ENCODE measurements at regions not wholly inside any gene's neighbourhood (a gene's known extent, or its start where the extent isn't known, plus 50 kb on each side); places are given as distances from the start of the nearest gene placed in this dataset.
A peak's percentile ranks its signal among the peaks of the same experiment; 100 is the strongest.

- Histone ChIP-seq H3K4me1 (ENCODE audit: low read length) (0 out of 2 replicates have a peak, but pooled peaks cover 8% of the 10 kb centered on the region), H4K20me1 (ENCODE audit: insufficient read depth, low read length) (no peaks in the 10 kb centered on the region), H3K79me2 (ENCODE audit: low read length) (no peaks in the 10 kb centered on the region), H3K4me2 (ENCODE audit: low read depth, low read length) (0 out of 2 replicates have a peak overlapping the region, but pooled peaks have one; percentile 27), H3K9me2 (replicated peaks; ENCODE audit: insufficient read depth, low read length) (no peaks in the 10 kb centered on the region), H3F3A (ENCODE audit: insufficient read depth, low read length) (no peaks in the 10 kb centered on the region), H3K27me3 (replicated peaks; ENCODE audit: insufficient read depth, low read length) (no peaks in the 10 kb centered on the region), H3K4me3 (ENCODE audit: low read length) (no peak overlapping the region), H3K27ac (ENCODE audit: low read length) (no peak overlapping the region), H3K9ac (ENCODE audit: low read length) (no peak overlapping the region), H2AFZ (ENCODE audit: low read length) (no peak overlapping the region), H3K9me3 (replicated peaks; ENCODE audit: insufficient read depth, low read length) (no peaks in the 10 kb centered on the region), H3K36me3 (replicated peaks; ENCODE audit: insufficient read depth, low read length) (no peaks in the 10 kb centered on the region)
- peak; percentile 11 for DNase-seq
- TF ChIP-seq CTCF (IDR thresholded peaks at IDR 0.05; ENCODE audit: low read length) (no peak), EZH2 (optimal IDR thresholded peaks at IDR 0.05; ENCODE audit: low read depth, low read length) (no peak), EZH2phosphoT487 (IDR thresholded peaks at IDR 0.05; ENCODE audit: low read length) (no peak)
Measured at GRCh38 chr20:51100617-51101016, 77.7 kb upstream of the KCNG1 start.

DNA sequence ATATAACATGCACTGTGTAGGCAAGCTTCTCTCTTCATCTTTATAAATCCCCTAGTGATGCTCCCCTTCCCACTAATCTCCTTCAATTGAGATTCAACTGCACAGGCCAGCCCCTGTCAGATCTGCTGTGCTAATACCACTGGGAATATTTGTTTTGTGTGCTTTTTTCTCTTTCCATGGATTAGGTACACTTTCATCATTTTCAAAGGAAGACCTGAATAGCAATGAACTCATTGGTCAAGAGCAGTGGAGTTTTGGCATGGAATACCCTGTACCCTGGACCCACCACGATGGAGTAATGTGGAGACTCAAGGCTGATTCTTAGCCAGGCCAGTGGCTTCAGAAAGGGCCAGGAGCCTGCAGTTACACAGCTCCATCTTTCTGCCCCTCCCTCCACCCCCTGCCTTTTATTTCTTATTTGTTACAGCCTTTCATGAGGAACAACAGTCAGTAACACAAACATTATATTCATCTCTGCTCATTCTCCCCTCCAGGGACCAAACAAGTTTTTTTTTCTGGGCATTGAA, 75.4 kb upstream of the KCNG1 start:
- H3K79me2 ChIP-seq (ENCODE audit: low read length): no peaks in the 10 kb centered on the region
- no peaks in the 10 kb centered on the region for H3K36me3 ChIP-seq (replicated peaks; ENCODE audit: insufficient read depth, low read length)
- no peak overlapping the region for H3K9ac ChIP-seq (ENCODE audit: low read length)
- H3K4me3 ChIP-seq (ENCODE audit: low read length): no peak overlapping the region
- H3K4me1 ChIP-seq (ENCODE audit: low read length): 0 out of 2 replicates have a peak, but pooled peaks cover 8% of the 10 kb centered on the region
- TF ChIP-seq EZH2 (optimal IDR thresholded peaks at IDR 0.05; ENCODE audit: low read depth, low read length): no peak
- no peak for TF ChIP-seq EZH2phosphoT487 (IDR thresholded peaks at IDR 0.05; ENCODE audit: low read length)
- TF ChIP-seq CTCF (IDR thresholded peaks at IDR 0.05; ENCODE audit: low read length): no peak
- no peaks in the 10 kb centered on the region for H3K9me3 ChIP-seq (replicated peaks; ENCODE audit: insufficient read depth, low read length)
- H3F3A ChIP-seq (ENCODE audit: insufficient read depth, low read length): no peaks in the 10 kb centered on the region
- H3K4me2 ChIP-seq (ENCODE audit: low read depth, low read length): no peak overlapping the region
- no peak overlapping the region for H2AFZ ChIP-seq (ENCODE audit: low read length)
- H3K27me3 ChIP-seq (replicated peaks; ENCODE audit: insufficient read depth, low read length): no peaks in the 10 kb centered on the region
- no peak for DNase-seq
- no peak overlapping the region for H3K27ac ChIP-seq (ENCODE audit: low read length)
- H3K9me2 ChIP-seq (replicated peaks; ENCODE audit: insufficient read depth, low read length): no peaks in the 10 kb centered on the region
- H4K20me1 ChIP-seq (ENCODE audit: insufficient read depth, low read length): no peaks in the 10 kb centered on the region

- H3K9me3 ChIP-seq (replicated peaks; ENCODE audit: insufficient read depth, low read length): no peaks in the 10 kb centered on the region
- H3K79me2 ChIP-seq (ENCODE audit: low read length): no peaks in the 10 kb centered on the region
- no peaks in the 10 kb centered on the region for H3K27me3 ChIP-seq (replicated peaks; ENCODE audit: insufficient read depth, low read length)
- no peak overlapping the region for H3K27ac ChIP-seq (ENCODE audit: low read length)
- H4K20me1 ChIP-seq (ENCODE audit: insufficient read depth, low read length): no peaks in the 10 kb centered on the region
- no peaks in the 10 kb centered on the region for H3K36me3 ChIP-seq (replicated peaks; ENCODE audit: insufficient read depth, low read length)
- TF ChIP-seq CTCF (IDR thresholded peaks at IDR 0.05; ENCODE audit: low read length) (no peak), EZH2 (optimal IDR thresholded peaks at IDR 0.05; ENCODE audit: low read depth, low read length) (no peak), EZH2phosphoT487 (IDR thresholded peaks at IDR 0.05; ENCODE audit: low read length) (no peak)
- DNase-seq: no peak
- H3F3A ChIP-seq (ENCODE audit: insufficient read depth, low read length): no peaks in the 10 kb centered on the region
- 0 out of 2 replicates have a peak, but pooled peaks cover 8% of the 10 kb centered on the region for H3K4me1 ChIP-seq (ENCODE audit: low read length)
- H3K9ac ChIP-seq (ENCODE audit: low read length): no peak overlapping the region
- H3K4me2 ChIP-seq (ENCODE audit: low read depth, low read length): no peak overlapping the region
- no peak overlapping the region for H2AFZ ChIP-seq (ENCODE audit: low read length)
- no peak overlapping the region for H3K4me3 ChIP-seq (ENCODE audit: low read length)
- H3K9me2 ChIP-seq (replicated peaks; ENCODE audit: insufficient read depth, low read length): no peaks in the 10 kb centered on the region
Measured at GRCh38 chr20:51097351-51098120, 74.6 kb upstream of the KCNG1 start.
